ENCODE measurements at regions not wholly inside any gene's neighbourhood (a gene's known extent, or its start where the extent isn't known, plus 50 kb on each side); places are given as distances from the start of the nearest gene placed in this dataset.

- no peak for DNase-seq (ENCODE audit: extremely low read depth in 1 of 11, low read depth in 9 of 11, low spot score in 4 of 11)
These were observed 144.3 kb downstream of the PXDC1 start for GRCh38 chr6:3607171-3607570.

- no peak for DNase-seq (ENCODE audit: extremely low read depth in 1 of 11, low read depth in 9 of 11, low spot score in 4 of 11)
These were observed 146.7 kb upstream of the SLC22A23 start for GRCh38 chr6:3603340-3604130.

GRCh38 chr6:3601570-3601969, 144.7 kb upstream of the SLC22A23 start:
- DNase-seq (ENCODE audit: extremely low read depth in 1 of 11, low read depth in 9 of 11, low spot score in 4 of 11), result no peak

- no peak for DNase-seq (ENCODE audit: extremely low read depth in 1 of 11, low read depth in 9 of 11, low spot score in 4 of 11)
These were observed 140.7 kb upstream of the SLC22A23 start for GRCh38 chr6:3597500-3598064.

- no peak for DNase-seq (ENCODE audit: extremely low read depth in 1 of 11, low read depth in 9 of 11, low spot score in 4 of 11)
These were observed 139.9 kb upstream of the SLC22A23 start for GRCh38 chr6:3596766-3597165.

GRCh38 chr6:3594201-3594600, 137.4 kb upstream of the SLC22A23 start:
- DNase-seq (ENCODE audit: extremely low read depth in 1 of 11, low read depth in 9 of 11, low spot score in 4 of 11), result no peak

GRCh38 chr6:3593161-3593560, 136.3 kb upstream of the SLC22A23 start:
- no peak for DNase-seq (ENCODE audit: extremely low read depth in 1 of 11, low read depth in 9 of 11, low spot score in 4 of 11)

GRCh38 chr6:3592371-3592941, 135.6 kb upstream of the SLC22A23 start:
- no peak for DNase-seq (ENCODE audit: extremely low read depth in 1 of 11, low read depth in 9 of 11, low spot score in 4 of 11)

GRCh38 chr6:3591970-3592369, 135.1 kb upstream of the SLC22A23 start:
- DNase-seq (ENCODE audit: extremely low read depth in 1 of 11, low read depth in 9 of 11, low spot score in 4 of 11), result no peak

- no peak for DNase-seq (ENCODE audit: extremely low read depth in 1 of 11, low read depth in 9 of 11, low spot score in 4 of 11)
These were observed 130.8 kb upstream of the SLC22A23 start for GRCh38 chr6:3587660-3588059.

- DNase-seq (ENCODE audit: extremely low read depth in 1 of 11, low read depth in 9 of 11, low spot score in 4 of 11), result no peak
These were observed 128.6 kb upstream of the SLC22A23 start for GRCh38 chr6:3585320-3585935.

- no peak for DNase-seq (ENCODE audit: extremely low read depth in 1 of 11, low read depth in 9 of 11, low spot score in 4 of 11)
These were observed 127.8 kb upstream of the SLC22A23 start for GRCh38 chr6:3584606-3585005.

- no peak for DNase-seq (ENCODE audit: extremely low read depth in 1 of 11, low read depth in 9 of 11, low spot score in 4 of 11)
These were observed 124.6 kb upstream of the SLC22A23 start for GRCh38 chr6:3581469-3581868.

GRCh38 chr6:3579652-3580175, 122.9 kb upstream of the SLC22A23 start:
- DNase-seq (ENCODE audit: extremely low read depth in 1 of 11, low read depth in 9 of 11, low spot score in 4 of 11), result no peak

- no peak for DNase-seq (ENCODE audit: extremely low read depth in 1 of 11, low read depth in 9 of 11, low spot score in 4 of 11)
These were observed 122.1 kb upstream of the SLC22A23 start for GRCh38 chr6:3578981-3579380.

GRCh38 chr6:3577517-3577916, 120.7 kb upstream of the SLC22A23 start:
- DNase-seq (ENCODE audit: extremely low read depth in 1 of 11, low read depth in 9 of 11, low spot score in 4 of 11), result no peak

- DNase-seq (ENCODE audit: extremely low read depth in 1 of 11, low read depth in 9 of 11, low spot score in 4 of 11), result no peak
These were observed 118.9 kb upstream of the SLC22A23 start for GRCh38 chr6:3575701-3576100.

- no peak for DNase-seq (ENCODE audit: extremely low read depth in 1 of 11, low read depth in 9 of 11, low spot score in 4 of 11)
These were observed 118.3 kb upstream of the SLC22A23 start for GRCh38 chr6:3575166-3575565.

- DNase-seq (ENCODE audit: extremely low read depth in 1 of 11, low read depth in 9 of 11, low spot score in 4 of 11), result no peak
These were observed 116.8 kb upstream of the SLC22A23 start for GRCh38 chr6:3573670-3574069.

GRCh38 chr6:3571836-3572235, 115.0 kb upstream of the SLC22A23 start:
- DNase-seq (ENCODE audit: extremely low read depth in 1 of 11, low read depth in 9 of 11, low spot score in 4 of 11), result no peak
